NCI-H82 treated with DMSO at 0.1 percent for 48 hours (cell line): ENCODE measurements at regions not wholly inside any gene's neighbourhood (a gene's known extent, or its start where the extent isn't known, plus 50 kb on each side); places are given as distances from the start of the nearest gene placed in this dataset.

Experiments
- DNase-seq: peaks from one replicate; lab custom pipeline; 2025; ENCODE audit not compliant: unreplicated experiment; lab: John Stamatoyannopoulos, UW

DNA sequence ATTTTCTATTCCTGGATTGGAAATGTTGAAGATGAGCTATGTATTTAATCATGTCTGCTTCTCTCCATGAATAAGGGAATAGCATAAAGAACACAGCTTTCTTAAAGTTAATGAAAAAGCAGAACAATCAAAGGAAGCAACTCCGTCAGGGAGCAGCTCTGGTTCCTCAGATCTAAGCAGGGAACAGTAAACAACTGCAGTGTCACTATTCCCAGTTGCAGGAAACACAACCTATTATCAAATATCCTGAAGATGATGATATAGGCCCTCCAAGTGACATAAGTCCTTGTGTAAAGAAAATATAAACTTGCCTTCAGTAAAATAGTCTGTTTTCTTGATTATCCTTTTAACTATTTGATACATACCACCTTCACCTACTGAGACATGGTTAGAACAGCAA is 228.1 kb downstream of the KCNC2 start:
- no peak for DNase-seq

DNA sequence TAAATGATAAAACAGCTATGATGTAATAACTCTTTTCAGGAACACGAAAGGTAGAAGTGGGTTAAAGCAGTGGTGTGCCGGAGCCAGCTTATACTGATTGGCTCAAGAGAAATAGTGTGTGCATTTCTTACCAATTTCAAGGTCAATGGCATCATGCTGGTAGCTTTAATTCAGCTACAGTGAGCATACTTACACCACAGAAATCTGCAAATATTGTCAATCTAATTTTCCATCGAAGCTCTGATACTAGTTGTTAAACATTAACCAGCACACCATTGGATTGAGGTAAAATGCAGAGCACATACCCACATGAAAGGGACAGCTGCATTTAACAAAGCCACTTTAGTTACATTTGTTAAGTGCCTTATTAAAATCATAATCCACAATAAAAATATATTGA is 225.7 kb downstream of the KCNC2 start:
- no peak for DNase-seq

DNA sequence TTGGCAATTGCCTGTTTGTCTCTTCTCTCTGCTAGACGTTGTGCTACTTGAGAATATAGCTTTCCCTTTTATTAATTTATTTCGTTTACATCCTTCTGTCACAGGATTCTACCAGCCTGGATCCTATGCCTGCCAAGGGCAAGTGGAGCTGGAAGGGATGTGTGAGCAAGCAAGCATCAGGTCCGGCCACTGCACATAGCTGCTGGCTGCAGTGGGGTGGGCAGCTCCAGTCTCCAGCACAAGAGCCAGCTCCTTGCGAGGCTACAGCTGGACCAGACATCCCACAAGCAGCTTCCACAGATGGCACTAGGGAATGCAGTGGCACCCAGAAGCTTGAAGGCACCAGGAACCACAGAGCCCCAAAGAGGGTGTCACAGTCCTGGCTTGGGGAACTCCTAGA is 225.0 kb downstream of the KCNC2 start:
- DNase-seq: no peak

DNA sequence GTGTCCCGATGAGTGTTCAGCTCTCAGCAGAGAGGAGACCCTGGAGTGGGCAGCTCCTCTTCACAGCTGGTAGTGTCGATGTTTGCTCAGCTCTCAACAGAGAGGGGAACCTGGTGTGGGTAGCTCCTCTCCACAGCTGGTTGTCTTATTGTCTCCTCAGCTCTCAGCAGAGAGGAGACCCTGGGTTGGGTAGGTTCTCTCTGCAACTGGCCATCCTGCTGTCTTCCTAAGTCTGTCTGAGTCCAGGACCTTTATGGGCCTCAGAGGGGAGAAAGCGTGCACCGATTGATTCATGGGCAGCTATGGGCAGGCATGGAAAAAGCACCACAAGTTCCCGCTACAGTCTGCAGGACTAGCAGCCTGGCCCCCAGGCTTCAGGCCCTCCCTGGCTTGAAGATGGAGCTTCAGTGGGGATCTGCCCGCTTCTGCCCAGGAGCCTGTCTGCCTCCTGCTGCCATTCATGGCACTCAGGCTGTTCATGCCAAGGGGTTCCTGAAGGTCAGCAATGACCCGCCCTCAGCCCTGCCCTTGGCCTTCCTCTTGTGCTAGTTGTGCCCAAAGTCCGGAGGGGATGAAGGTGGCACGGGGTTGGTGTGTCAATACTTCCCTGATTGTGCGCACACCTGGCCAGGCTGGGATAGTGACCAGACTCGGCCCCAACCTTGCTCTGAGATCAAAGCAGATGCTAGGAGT is 224.2 kb downstream of the KCNC2 start:
- no peak for DNase-seq

DNA sequence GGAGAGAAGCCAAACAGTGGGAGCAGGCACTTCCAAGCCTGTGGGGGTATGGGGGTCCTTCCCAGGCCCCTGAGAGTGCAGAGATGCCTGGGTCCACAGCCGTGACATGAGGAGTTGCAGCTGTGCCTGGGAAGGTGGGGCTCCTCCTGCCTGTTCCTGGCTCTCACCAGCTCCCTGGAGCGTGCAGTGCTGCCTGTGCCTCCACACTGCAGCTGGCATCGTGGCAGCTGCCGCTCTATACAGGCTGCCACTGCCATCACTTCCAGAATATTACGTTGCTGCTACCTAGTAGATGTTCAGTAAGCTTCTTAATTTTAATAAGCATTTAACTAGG is 223.7 kb downstream of the KCNC2 start:
- no peak for DNase-seq

GRCh38 chr12:74988156-74988555 is 221.5 kb downstream of the KCNC2 start:
- no peak for DNase-seq
